ENCODE measurements at regions not wholly inside any gene's neighbourhood (a gene's known extent, or its start where the extent isn't known, plus 50 kb on each side); places are given as distances from the start of the nearest gene placed in this dataset.

GRCh38 chr5:164336906-164337305 lies 831.5 kb downstream of the MAT2B start:
- TF ChIP-seq EZH2 (IDR thresholded peaks at IDR 0.05; ENCODE audit: insufficient read depth, poor library complexity, severe bottlenecking) (no peak), EZH2phosphoT487 (IDR thresholded peaks at IDR 0.05; ENCODE audit: insufficient read depth, low read depth) (no peak)
